GM21619 (cell line): ENCODE measurements at regions not wholly inside any gene's neighbourhood (a gene's known extent, or its start where the extent isn't known, plus 50 kb on each side); places are given as distances from the start of the nearest gene placed in this dataset.

Experiments used
- ATAC-seq: cut with Tn5 transposase; IDR thresholded peaks from one replicate; pipeline ENCODE4 v1.9.1; 2021; ENCODE audit not compliant: unreplicated experiment

- ATAC-seq: no peak
Measured at GRCh38 chr2:4134551-4135550, 431.5 kb downstream of the DCDC2C start.

GRCh38 chr2:4135765-4136164 lies 432.4 kb downstream of the DCDC2C start:
- ATAC-seq: no peak

- no peak for ATAC-seq
Measured at GRCh38 chr2:4139316-4139715, 435.9 kb downstream of the DCDC2C start.

GRCh38 chr2:4139731-4140130 lies 436.4 kb downstream of the DCDC2C start:
- ATAC-seq: no peak

GRCh38 chr2:4140281-4140970 lies 437.1 kb downstream of the DCDC2C start:
- ATAC-seq: no peak

- ATAC-seq: no peak
Measured at GRCh38 chr2:4144731-4145130, 441.4 kb downstream of the DCDC2C start.

- no peak for ATAC-seq
Measured at GRCh38 chr2:4151521-4151920, 448.1 kb downstream of the DCDC2C start.

GRCh38 chr2:4152051-4152450 lies 448.7 kb downstream of the DCDC2C start:
- no peak for ATAC-seq

- ATAC-seq: no peak
Measured at GRCh38 chr2:4168834-4169233, 465.5 kb downstream of the DCDC2C start.

- no peak for ATAC-seq
Measured at GRCh38 chr2:4174796-4175195, 471.4 kb downstream of the DCDC2C start.

- no peak for ATAC-seq
Measured at GRCh38 chr2:4175343-4175742, 472.0 kb downstream of the DCDC2C start.

- no peak for ATAC-seq
Measured at GRCh38 chr2:4180631-4181030, 477.3 kb downstream of the DCDC2C start.

- ATAC-seq: no peak
Measured at GRCh38 chr2:4181062-4181461, 477.7 kb downstream of the DCDC2C start.

- ATAC-seq: no peak
Measured at GRCh38 chr2:4188561-4188960, 485.2 kb downstream of the DCDC2C start.

GRCh38 chr2:4190548-4190947 lies 487.2 kb downstream of the DCDC2C start:
- ATAC-seq: no peak

GRCh38 chr2:4192119-4192518 lies 488.7 kb downstream of the DCDC2C start:
- ATAC-seq: no peak

- ATAC-seq: no peak
Measured at GRCh38 chr2:4214444-4215205, 511.2 kb downstream of the DCDC2C start.

- no peak for ATAC-seq
Measured at GRCh38 chr2:4217737-4218136, 514.4 kb downstream of the DCDC2C start.

- no peak for ATAC-seq
Measured at GRCh38 chr2:4219101-4219500, 515.7 kb downstream of the DCDC2C start.

GRCh38 chr2:4219571-4219970 lies 516.2 kb downstream of the DCDC2C start:
- ATAC-seq: no peak

- ATAC-seq: no peak
Measured at GRCh38 chr2:4221434-4221833, 518.1 kb downstream of the DCDC2C start.
